ENCODE measurements at regions not wholly inside any gene's neighbourhood (a gene's known extent, or its start where the extent isn't known, plus 50 kb on each side); places are given as distances from the start of the nearest gene placed in this dataset.

DNA sequence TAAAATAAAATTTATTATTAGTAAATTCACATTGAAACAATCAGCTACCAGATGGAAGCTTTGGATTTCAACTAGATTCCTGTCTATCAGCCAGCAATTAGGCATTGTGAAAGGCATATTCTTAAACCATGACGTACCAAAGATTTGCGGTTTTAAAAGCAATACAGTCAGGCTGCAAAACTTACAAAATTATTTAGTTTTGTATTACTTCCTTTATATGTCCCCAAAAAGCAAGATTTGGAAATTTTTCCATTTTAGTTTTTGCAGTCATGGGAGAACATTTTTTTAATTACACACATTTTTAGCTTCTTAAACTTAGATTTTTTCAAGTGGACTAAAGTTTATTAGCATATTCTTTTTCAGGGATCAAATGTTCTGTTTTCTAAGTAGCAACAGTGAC, 225.0 kb upstream of the KITLG start:
- DNase-seq (ENCODE audit: low spot score) = no peak
- no peak for TF ChIP-seq CTCF (IDR thresholded peaks at IDR 0.05; ENCODE audit: extremely low read depth, missing control alignments)

- DNase-seq (ENCODE audit: low spot score) = no peak
- TF ChIP-seq CTCF (IDR thresholded peaks at IDR 0.05; ENCODE audit: extremely low read depth, missing control alignments) = no peak
Observed at GRCh38 chr12:88802096-88802706, 221.9 kb upstream of the KITLG start.

DNA sequence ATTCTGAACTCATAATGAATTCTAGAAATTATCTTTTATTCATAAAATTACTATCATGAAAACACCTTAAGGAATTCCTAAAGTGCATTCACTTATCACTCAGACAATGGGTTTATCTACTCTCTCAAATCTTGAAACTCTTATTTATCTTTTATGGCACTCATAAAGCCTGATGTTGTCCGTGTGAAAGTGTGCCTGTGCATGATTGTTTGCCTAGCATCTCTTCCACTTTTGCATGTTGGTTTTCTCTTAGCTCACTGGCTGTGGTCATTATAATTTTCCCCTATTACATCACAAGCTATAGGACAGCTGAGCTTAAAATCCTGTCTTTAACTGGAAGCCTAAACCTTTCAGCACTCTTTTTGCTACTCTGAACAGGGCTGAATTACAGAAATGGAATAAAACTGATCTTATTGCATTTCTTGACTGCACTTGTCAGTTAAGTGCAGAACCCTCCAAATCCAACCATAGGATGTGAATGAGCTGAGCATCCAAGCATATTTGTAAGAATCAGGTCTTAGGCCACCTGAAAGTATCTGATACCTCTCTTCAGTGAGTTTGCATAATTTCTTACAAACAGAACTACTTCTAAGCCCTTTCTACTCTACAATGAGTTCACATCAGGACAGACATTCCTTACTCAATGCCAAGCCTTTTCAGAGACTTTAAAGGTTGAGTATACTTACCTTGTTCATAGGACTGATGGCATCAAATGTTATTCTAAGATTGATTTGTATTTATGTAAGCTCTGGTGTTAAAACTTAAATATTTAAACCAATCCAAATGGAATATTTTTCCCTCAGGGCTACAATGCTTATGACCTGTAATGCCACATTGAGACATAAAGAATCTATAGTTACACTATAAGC, 221.2 kb upstream of the KITLG start:
- DNase-seq (ENCODE audit: low spot score) = no peak
- TF ChIP-seq CTCF (IDR thresholded peaks at IDR 0.05; ENCODE audit: extremely low read depth, missing control alignments) = no peak

- no peak for DNase-seq (ENCODE audit: low spot score)
- TF ChIP-seq CTCF (IDR thresholded peaks at IDR 0.05; ENCODE audit: extremely low read depth, missing control alignments) = no peak
Observed at GRCh38 chr12:88793096-88793495, 212.8 kb upstream of the KITLG start.

GRCh38 chr12:88790231-88790630, 210.0 kb upstream of the KITLG start:
- no peak for DNase-seq (ENCODE audit: low spot score)
- TF ChIP-seq CTCF (IDR thresholded peaks at IDR 0.05; ENCODE audit: extremely low read depth, missing control alignments) = no peak

GRCh38 chr12:88784166-88784565, 203.9 kb upstream of the KITLG start:
- no peak for TF ChIP-seq CTCF (IDR thresholded peaks at IDR 0.05; ENCODE audit: extremely low read depth, missing control alignments)

GRCh38 chr12:88782351-88782750, 202.1 kb upstream of the KITLG start:
- TF ChIP-seq CTCF (IDR thresholded peaks at IDR 0.05; ENCODE audit: extremely low read depth, missing control alignments) = no peak
- no peak for DNase-seq (ENCODE audit: low spot score)

More at GRCh38 chr12:88784166-88784565, 203.9 kb upstream of the KITLG start:
- DNase-seq (ENCODE audit: low spot score) = no peak

All from GM20000 (cell line).